Activated CD4-positive, alpha-beta T cell treated with anti-CD3 and anti-CD28 coated beads for 48 hours (primary cell): ENCODE measurements at regions not wholly inside any gene's neighbourhood (a gene's known extent, or its start where the extent isn't known, plus 50 kb on each side); places are given as distances from the start of the nearest gene placed in this dataset.

Experiments used
- DNase-seq: peaks from one replicate; pipeline ENCODE4 v3.0.0-alpha.2; 2020

- peak; percentile 44 for DNase-seq
Observed at GRCh38 chr22:46054091-46055073, 77.4 kb upstream of the WNT7B start.

- no peak for DNase-seq
Observed at GRCh38 chr22:46055181-46055875, 78.4 kb upstream of the WNT7B start.

DNA sequence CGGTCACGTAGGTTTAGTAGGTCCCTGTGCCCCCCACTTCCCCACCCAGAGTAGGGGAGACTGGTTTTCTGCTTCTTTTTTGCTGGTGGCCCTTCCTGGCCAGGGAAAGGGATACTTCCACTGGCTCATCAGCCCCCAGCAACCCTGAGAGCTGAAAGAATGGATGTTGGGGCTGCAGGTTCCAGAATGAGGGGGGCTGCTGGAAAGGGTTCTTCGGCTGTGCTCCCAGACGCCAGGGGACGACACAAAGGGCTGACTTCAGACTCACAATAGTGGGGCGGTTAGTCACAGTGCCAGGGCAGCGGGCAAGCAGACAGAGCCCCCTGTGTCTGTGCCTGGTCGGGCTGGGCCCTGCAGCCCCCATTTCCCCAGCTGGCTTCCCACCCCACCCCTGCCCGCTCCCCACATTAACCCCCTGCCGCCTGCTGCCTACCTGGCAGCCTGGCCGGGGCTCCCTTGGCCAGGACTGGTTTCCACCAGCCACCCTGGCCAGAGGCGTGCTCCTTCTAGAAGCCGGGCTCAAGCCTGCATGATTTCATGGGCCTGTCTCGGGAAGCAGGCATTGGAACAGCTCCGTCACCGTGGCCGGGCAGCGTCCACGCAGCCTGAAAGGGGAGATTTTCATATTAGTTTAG is 79.1 kb upstream of the WNT7B start:
- DNase-seq, result no peak

- no peak for DNase-seq
Observed at GRCh38 chr22:46056546-46057245, 79.7 kb upstream of the WNT7B start.

DNA sequence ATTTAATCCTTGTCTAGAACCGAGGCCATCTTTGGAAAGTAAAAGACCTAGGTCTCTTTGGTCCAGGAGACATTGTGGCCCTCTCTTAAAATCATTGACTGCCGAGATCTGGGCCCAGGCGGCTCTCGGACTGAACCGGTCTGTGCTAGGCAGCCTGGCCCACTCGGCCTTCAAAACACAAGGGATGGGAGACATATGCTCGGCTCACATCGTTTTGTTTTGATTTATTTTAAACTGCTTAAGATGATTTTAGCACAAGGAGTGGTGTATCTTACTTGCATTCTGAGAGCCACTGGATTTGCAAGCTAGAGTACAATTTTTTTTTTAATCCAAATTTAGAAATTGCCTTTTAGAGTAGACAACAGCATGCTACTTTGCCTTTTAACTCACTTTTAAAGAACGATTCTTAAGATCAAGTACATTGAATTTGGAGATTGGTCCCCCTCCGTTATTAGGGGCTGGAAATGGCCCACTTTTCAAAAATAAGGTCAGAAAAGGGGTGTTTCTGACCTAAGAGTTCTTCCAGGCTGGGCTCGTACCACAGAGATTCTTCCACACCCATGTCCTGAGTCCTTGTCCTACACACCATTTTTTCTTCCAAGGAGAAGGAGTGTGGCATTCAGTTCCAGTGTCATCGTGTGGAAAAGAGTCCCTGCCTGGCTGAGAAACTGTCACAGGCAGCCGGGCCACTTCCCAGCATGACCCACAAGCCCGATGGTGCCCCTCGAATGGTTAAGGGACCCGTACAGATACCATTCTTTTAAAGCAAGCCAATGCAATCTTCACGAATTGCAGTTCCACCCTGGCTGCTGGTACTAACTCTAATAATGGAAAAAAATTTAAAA is 80.5 kb upstream of the WNT7B start:
- no peak for DNase-seq

DNA sequence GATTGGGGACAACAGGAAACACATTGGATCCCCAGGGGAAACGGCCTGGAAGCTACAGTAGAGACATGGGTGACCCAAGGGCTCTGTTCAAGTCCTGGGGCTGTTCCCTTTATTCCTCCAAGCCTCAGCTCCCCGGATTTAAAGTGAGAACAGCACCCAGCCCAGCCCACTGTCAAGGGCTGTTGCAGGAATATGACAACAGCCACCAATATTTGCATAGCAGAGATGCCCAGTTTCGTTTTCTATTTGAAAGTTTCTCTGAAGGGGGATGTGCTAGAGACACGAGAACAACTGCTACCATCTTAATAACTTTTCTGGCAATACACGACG is 81.1 kb upstream of the WNT7B start:
- peak; percentile 47 for DNase-seq

GRCh38 chr22:46058591-46059519 is 81.9 kb upstream of the WNT7B start:
- no peak for DNase-seq

GRCh38 chr22:46060292-46061123 is 83.5 kb upstream of the WNT7B start:
- DNase-seq, result no peak

DNA sequence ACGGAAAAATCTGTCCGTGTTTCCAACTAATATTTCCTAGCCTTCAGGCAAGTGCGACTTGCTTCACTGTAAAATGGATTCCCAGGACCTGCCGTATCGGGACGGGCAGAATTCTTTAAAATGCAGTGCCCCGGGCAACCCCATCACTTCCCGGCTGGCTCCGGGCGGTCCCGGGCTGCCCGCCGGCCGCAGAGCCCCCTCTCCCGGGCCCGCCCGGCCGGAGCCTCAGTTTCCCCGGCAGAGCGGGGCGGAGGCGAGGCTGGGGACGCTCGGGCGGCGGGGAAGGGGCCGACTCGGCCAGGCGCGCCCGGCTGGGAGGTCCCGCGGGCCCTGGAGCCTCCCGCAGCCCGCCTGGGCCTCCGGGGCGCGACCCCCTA is 84.2 kb upstream of the WNT7B start:
- DNase-seq, result no peak

DNA sequence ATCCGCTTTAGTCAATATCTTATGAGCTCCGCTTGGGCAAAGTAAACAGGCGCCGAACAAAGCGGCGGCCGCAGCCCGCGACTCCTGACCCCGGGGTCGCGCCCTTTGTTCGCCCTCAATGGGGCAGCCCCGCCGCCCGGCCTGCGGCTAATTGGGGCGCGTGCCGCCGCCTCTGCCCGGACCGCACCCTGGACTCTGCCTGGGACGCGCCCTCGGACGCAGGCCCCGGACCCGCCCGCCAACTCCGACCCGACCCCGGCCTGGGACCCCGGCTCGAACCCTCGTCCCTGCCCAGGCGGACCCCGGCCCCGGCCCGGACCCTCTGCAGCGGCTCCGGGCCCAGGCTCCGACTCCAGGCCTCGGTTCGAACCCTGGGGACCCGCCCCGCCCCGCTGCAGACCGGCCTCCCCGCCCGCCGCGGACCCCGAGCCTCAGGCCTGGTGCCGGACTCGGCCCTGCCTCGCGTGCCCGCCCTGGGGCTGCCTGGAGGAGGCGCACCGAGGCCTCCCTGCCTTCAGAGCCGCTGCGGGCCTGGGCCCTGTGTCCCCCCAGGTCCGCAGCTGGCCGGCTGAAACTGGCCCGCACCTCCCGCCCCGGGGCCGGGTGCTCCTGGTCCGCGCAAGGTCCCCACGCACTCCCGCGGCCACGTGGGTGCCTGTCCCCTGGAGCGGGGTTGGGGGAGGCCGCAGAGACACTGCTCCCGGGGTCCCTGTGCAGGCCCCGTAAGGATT is 84.7 kb upstream of the WNT7B start:
- no peak for DNase-seq

DNA sequence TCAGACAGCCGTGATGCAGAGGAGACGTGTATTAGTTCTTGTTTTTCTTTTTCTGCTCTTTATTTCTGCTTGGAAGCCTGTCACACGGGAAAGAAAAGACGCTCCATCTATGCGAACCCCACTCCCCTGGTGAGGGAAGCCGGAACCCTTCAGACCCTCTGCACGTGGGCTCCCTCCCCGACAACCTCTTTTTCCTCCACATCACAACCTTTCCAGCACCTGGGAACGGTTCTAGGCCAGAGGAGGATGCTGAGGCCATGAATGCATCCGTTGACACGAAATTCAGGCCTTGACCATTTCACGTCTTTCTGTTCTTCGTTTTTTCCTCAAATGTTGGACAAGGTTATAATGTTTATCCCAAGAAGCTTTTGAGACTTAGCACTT is 85.3 kb upstream of the WNT7B start:
- no peak for DNase-seq

GRCh38 chr22:46062971-46063631 is 86.1 kb upstream of the WNT7B start:
- DNase-seq, result no peak

DNA sequence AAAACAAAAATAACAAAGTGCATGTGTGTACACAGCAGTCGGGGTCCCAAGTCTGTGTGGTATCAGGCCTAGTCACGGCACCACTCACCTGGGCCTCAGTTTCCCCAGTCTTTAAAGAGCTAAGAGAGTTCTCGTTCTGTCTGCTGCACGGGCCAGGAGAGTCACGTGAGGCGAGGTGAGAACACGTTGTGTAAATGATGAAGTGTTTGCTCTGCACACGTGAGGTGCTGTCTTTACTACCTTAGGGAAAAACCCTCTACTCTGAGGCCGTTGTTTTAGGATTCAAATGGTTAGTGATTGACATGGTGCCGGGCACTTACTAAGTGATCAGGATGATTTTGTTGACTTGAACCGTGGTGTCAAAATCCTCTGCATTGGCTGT is 86.5 kb upstream of the PPARA start:
- no peak for DNase-seq

GRCh38 chr22:46064228-46064965 is 85.9 kb upstream of the PPARA start:
- DNase-seq, result no peak

DNA sequence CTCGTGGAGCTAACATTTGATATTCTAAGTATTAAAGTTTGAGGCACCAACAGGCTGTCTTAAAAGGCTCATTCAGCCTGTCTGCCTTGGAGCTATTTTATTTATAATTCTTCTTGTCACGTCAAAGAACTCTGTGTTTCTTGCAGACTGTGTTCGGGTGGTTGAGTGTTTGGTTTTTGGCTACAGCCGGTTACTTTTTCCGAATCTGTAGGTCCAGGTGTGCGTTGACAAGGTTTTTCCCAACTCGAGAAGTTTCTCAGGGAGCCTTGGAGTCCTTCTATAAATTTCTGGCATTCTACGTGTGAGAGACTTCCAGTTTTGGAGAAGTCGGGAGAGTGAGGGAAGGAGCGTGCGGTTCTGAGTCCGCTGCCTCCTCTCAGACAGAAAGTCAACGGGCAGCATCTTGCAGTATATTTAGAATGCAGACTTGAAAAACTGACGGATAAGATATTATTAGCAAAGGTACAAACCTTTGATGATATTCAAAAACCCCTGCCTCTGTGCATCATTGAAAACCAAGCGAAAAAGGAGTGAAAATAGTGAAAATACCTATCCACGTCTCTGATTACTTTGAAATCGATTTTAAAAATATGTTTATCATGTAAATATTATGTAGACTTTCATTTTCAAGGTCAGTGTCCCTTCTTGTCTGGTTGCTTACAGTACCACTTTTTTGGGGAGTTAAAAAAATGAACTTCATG is 85.2 kb upstream of the PPARA start:
- no peak for DNase-seq

GRCh38 chr22:46065691-46066454 is 84.5 kb upstream of the PPARA start:
- DNase-seq, result no peak

GRCh38 chr22:46066691-46067090 is 83.6 kb upstream of the PPARA start:
- no peak for DNase-seq
